ENCODE measurements at regions not wholly inside any gene's neighbourhood (a gene's known extent, or its start where the extent isn't known, plus 50 kb on each side); places are given as distances from the start of the nearest gene placed in this dataset.

DNA sequence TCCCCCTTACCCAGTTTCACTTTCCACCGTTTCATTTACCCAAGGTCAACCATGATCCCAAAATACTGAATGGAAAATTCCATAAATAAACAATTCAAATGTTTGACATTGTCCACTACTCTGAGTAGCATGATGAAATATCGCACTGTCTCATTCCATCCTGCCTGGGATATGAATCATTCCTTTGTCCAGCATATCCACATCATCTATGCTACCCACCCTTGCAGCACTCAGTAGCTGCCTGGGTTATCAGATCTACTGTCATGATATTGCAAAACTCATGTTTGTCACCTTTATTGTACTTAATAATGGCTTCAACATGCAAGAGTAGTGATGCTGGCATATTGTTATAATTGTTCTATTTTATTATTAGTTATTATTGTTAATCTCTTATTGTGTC, 263.9 kb upstream of the NBEA start:
- peak in 3 of 7 donors; percentile 9 to 34 (median 28) for DNase-seq
- 36 to 56% (median 45%) methylated on average over 2 of the region's 2 CpGs for WGBS, 4 donors
- H3K9me3 ChIP-seq (replicated peaks in 1 of 3), result no peaks in the 10 kb centered on the region
- TF ChIP-seq POLR2A (IDR thresholded peaks at IDR 0.05), result no peak
- no peak for TF ChIP-seq CTCF (IDR thresholded peaks at IDR 0.05)
- intact Hi-C loops (cut with DNase I), result no loop called here
- no peaks in the 10 kb centered on the region for H3K27me3 ChIP-seq
- H3K4me1 ChIP-seq (replicated peaks in 1 of 2), result no peaks in the 10 kb centered on the region
- no peak overlapping the region for H3K27ac ChIP-seq
- no peaks in the 10 kb centered on the region for H3K36me3 ChIP-seq (replicated peaks in 1 of 2)
- H3K4me3 ChIP-seq, result no peak overlapping the region

DNA sequence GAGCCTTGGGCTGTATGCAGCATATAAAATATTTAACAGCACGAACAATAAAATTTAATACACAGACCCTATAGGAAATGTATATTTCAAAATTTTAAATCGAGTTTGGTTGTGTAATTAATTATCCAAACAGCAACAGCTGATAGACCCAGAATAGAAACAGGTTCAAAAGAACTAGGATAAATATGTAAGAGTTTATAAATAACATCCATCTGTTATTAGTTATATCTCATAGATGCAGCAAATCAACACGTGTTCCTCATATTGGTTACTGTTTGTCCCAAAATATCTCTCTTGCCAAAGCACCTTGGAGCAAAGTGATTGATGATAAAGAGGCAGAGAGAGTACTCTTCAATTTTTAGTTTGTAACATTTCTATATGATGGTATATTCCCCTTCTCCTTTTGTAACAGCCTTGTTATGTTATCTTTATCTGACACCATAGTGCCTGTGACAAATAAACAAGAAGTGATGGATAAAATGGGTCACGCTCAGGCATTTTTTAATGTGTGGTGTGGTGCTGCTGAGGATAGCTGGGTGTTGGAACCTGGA, 260.6 kb upstream of the NBEA start:
- no peaks in the 10 kb centered on the region for H3K4me1 ChIP-seq (replicated peaks in 1 of 2)
- no peak overlapping the region for H3K4me3 ChIP-seq
- no peaks in the 10 kb centered on the region for H3K36me3 ChIP-seq (replicated peaks in 1 of 2)
- no peaks in the 10 kb centered on the region for H3K27me3 ChIP-seq
- H3K27ac ChIP-seq, result no peak overlapping the region
- intact Hi-C loops (cut with DNase I), result no loop called here
- DNase-seq, result no peak
- 69 to 84% (median 75%) methylated on average over 4 of the region's 4 CpGs for WGBS, 4 donors
- no peaks in the 10 kb centered on the region for H3K9me3 ChIP-seq (replicated peaks in 1 of 3)
- TF ChIP-seq POLR2A (IDR thresholded peaks at IDR 0.05), result no peak
- no peak for TF ChIP-seq CTCF (IDR thresholded peaks at IDR 0.05)

DNA sequence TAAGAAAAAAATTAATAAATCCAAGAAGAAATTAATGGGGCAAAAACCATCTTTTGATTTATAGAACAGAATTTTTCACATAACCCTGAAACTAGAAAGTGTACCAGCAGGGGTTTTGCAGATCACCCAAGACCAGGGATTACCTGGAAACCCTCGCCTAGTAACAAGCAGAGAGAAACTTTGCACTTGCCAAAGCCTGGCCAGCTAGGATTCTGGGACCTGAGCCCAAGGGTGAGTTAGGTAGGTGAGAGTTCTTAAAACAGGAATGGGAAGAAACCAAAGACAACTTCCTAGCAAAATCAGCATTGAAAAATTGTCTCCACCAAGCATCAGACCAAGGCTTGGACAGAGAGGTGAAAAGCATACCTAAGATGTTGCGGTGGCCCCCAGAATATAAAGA, 247.0 kb upstream of the NBEA start:
- Histone ChIP-seq H3K4me3 (no peak overlapping the region), H3K27ac (no peak overlapping the region), H3K4me1 (replicated peaks in 1 of 2) (no peaks in the 10 kb centered on the region), H3K27me3 (no peaks in the 10 kb centered on the region), H3K9me3 (replicated peaks in 1 of 3) (no peaks in the 10 kb centered on the region), H3K36me3 (replicated peaks in 1 of 2) (no peaks in the 10 kb centered on the region)
- TF ChIP-seq CTCF (IDR thresholded peaks at IDR 0.05) (no peak), POLR2A (IDR thresholded peaks at IDR 0.05) (no peak)
- 86 to 98% (median 88%) methylated on average over 2 of the region's 2 CpGs for WGBS, 4 donors
- DNase-seq, result no peak
- intact Hi-C loops (cut with DNase I), result no loop called here

DNA sequence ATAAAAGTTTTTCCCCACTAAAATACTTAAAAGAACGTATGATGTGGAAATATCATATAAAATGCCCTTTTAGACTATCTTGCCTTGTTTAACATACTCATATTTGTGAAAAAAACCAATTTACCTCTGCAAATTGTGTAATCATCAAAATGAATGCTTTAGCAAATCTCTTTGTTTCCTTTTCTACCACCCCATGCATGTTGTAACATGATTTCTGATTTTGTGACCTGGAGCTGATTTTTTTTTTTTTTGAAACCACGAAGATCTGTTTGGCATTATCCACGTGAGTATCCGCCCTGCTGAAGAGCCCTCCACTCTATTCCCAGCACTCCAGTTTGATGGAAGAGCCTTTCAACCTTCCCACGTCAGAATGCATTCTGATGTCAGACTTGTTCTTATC, 245.8 kb upstream of the NBEA start:
- Histone ChIP-seq H3K4me1 (replicated peaks in 1 of 2) (no peaks in the 10 kb centered on the region), H3K27ac (no peak overlapping the region), H3K9me3 (replicated peaks in 1 of 3) (no peaks in the 10 kb centered on the region), H3K36me3 (replicated peaks in 1 of 2) (no peaks in the 10 kb centered on the region), H3K27me3 (no peaks in the 10 kb centered on the region), H3K4me3 (no peak overlapping the region)
- TF ChIP-seq POLR2A (IDR thresholded peaks at IDR 0.05) (no peak), CTCF (IDR thresholded peaks at IDR 0.05) (no peak)
- no peak for DNase-seq
- WGBS, 4 donors, result 81 to 90% (median 88%) methylated on average over 5 of the region's 5 CpGs
- intact Hi-C loops (cut with DNase I), result no loop called here
